OCI-LY1 (cell line): ENCODE measurements at regions not wholly inside any gene's neighbourhood (a gene's known extent, or its start where the extent isn't known, plus 50 kb on each side); places are given as distances from the start of the nearest gene placed in this dataset.

Source experiments
- CTCF ChIP-seq: fragments of 200-600 bp; sonication (generic), shearing (Covaris generic); IDR thresholded peaks from 2 replicates; pipeline ENCODE4 v1.5.1; 2017; ENCODE audit warnings: mild to moderate bottlenecking, antibody characterized with exemption, low read length, moderate library complexity, mixed read lengths
- EZH2 ChIP-seq: fragments of 200-600 bp; sonication (generic), shearing (Covaris generic); IDR thresholded peaks from 2 replicates; pipeline ENCODE4 v1.8.0; 2017; ENCODE audit warnings: borderline replicate concordance, mixed run types, mild to moderate bottlenecking, antibody characterized with exemption, low read length, moderate library complexity, mixed read lengths

- no peak for TF ChIP-seq CTCF
- no peak for TF ChIP-seq EZH2
Measured at GRCh38 chr3:135874035-135874434, 91.5 kb upstream of the PPP2R3A start.
